ENCODE measurements at regions not wholly inside any gene's neighbourhood (a gene's known extent, or its start where the extent isn't known, plus 50 kb on each side); places are given as distances from the start of the nearest gene placed in this dataset.

- TF ChIP-seq, protein P1, sequence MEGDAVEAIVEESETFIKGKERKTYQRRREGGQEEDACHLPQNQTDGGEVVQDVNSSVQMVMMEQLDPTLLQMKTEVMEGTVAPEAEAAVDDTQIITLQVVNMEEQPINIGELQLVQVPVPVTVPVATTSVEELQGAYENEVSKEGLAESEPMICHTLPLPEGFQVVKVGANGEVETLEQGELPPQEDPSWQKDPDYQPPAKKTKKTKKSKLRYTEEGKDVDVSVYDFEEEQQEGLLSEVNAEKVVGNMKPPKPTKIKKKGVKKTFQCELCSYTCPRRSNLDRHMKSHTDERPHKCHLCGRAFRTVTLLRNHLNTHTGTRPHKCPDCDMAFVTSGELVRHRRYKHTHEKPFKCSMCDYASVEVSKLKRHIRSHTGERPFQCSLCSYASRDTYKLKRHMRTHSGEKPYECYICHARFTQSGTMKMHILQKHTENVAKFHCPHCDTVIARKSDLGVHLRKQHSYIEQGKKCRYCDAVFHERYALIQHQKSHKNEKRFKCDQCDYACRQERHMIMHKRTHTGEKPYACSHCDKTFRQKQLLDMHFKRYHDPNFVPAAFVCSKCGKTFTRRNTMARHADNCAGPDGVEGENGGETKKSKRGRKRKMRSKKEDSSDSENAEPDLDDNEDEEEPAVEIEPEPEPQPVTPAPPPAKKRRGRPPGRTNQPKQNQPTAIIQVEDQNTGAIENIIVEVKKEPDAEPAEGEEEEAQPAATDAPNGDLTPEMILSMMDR (IDR thresholded peaks at IDR 0.05; ENCODE audit: low read depth, low read length), result no peak
- TF ChIP-seq MAX (IDR thresholded peaks at IDR 0.05; ENCODE audit: low read depth, low read length), result no peak
- TF ChIP-seq POLR2A (IDR thresholded peaks at IDR 0.05; ENCODE audit: extremely low read depth, insufficient read length), result no peak
Measured at GRCh38 chr1:178595491-178595890, 82.6 kb downstream of the TEX35 start.

All from NB4 (cell line).